GM23338 (cell line): ENCODE measurements at regions not wholly inside any gene's neighbourhood (a gene's known extent, or its start where the extent isn't known, plus 50 kb on each side); places are given as distances from the start of the nearest gene placed in this dataset.
A peak's percentile ranks its signal among the peaks of the same experiment; 100 is the strongest.

ENCODE experiments used
- ATAC-seq: fragments of 200-7000 bp; cut with Tn5 transposase; 3 replicates; pipeline ENCODE4 v1.9.1; 2020
- DNase-seq: peaks from one replicate; pipeline ENCODE4 v3.0.0-alpha.2; 2015; ENCODE audit warnings: low spot score
- H2AFZ ChIP-seq: fragments of 200-600 bp; sonication (generic); 2 replicates; pipeline ENCODE4 v1.8.0; 2016; ENCODE audit warnings: antibody characterized with exemption, mild to moderate bottlenecking, moderate library complexity
- H3F3A ChIP-seq: fragments of 200-600 bp; sonication (generic); replicated peaks from 2 replicates; pipeline ENCODE4 v1.8.0; 2017; ENCODE audit warnings: antibody characterized with exemption, mixed run types, low read depth
- H3K27ac ChIP-seq: fragments of 200-600 bp; sonication (generic); 2 replicates; pipeline ENCODE4 v1.6.1; 2016; ENCODE audit warnings: low read depth
- H3K27me3 ChIP-seq: fragments of 200-600 bp; sonication (generic); 2 replicates; pipeline ENCODE4 v1.8.0; 2016; ENCODE audit warnings: mild to moderate bottlenecking, mixed run types, moderate library complexity; ENCODE audit not compliant: insufficient read depth
- H3K36me3 ChIP-seq: fragments of 200-600 bp; sonication (generic); 2 replicates; pipeline ENCODE4 v1.8.0; 2016; ENCODE audit warnings: mild to moderate bottlenecking; ENCODE audit not compliant: insufficient read depth
- H3K4me1 ChIP-seq: fragments of 200-600 bp; sonication (generic); 2 replicates; pipeline ENCODE4 v1.8.0; 2016; ENCODE audit warnings: mild to moderate bottlenecking, moderate library complexity; ENCODE audit not compliant: insufficient read depth
- H3K4me2 ChIP-seq: fragments of 200-600 bp; sonication (generic); 2 replicates; pipeline ENCODE4 v1.7.1; 2017; ENCODE audit warnings: mixed run types
- H3K4me3 ChIP-seq: fragments of 200-600 bp; sonication (generic); 2 replicates; pipeline ENCODE4 v1.6.1; 2016; ENCODE audit warnings: mixed run types
- H3K79me2 ChIP-seq: fragments of 200-600 bp; sonication (generic); replicated peaks from 2 replicates; pipeline ENCODE4 v1.8.0; 2017; ENCODE audit warnings: mild to moderate bottlenecking; ENCODE audit not compliant: insufficient read depth
- H3K9me2 ChIP-seq: fragments of 200-600 bp; sonication (generic); 2 replicates; pipeline ENCODE4 v1.8.0; 2017; ENCODE audit not compliant: insufficient read depth
- H4K20me1 ChIP-seq: fragments of 200-600 bp; sonication (generic); replicated peaks from 2 replicates; pipeline ENCODE4 v1.8.0; 2017; ENCODE audit warnings: mild to moderate bottlenecking; ENCODE audit not compliant: insufficient read depth
- H3K27ac Mint-ChIP-seq: 2 replicates; pipeline ENCODE4 v1.8.0; 2020; ENCODE audit warnings: inconsistent platforms, mild to moderate bottlenecking, moderate library complexity, mixed read lengths
- H3K27me3 Mint-ChIP-seq: 3 replicates; pipeline ENCODE4 v1.8.0; 2022; ENCODE audit warnings: low read depth, mild to moderate bottlenecking, moderate library complexity, mixed read lengths, inconsistent platforms; ENCODE audit not compliant: insufficient read depth, poor library complexity
- H3K36me3 Mint-ChIP-seq: 3 replicates; pipeline ENCODE4 v1.8.0; 2021; ENCODE audit warnings: low read depth, mild to moderate bottlenecking, inconsistent platforms, moderate library complexity, mixed read lengths
- H3K4me1 Mint-ChIP-seq: 3 replicates; pipeline ENCODE4 v1.8.0; 2020; ENCODE audit warnings: mild to moderate bottlenecking, inconsistent platforms, mixed read lengths
- H3K4me3 Mint-ChIP-seq: 3 replicates; pipeline ENCODE4 v1.8.0; 2021; ENCODE audit warnings: moderate library complexity, mild to moderate bottlenecking, inconsistent platforms, mixed read lengths
- H3K9me3 Mint-ChIP-seq: 3 replicates; pipeline ENCODE4 v1.8.0; 2020; ENCODE audit warnings: moderate library complexity, mild to moderate bottlenecking, inconsistent platforms, mixed read lengths
- CREB1 ChIP-seq: fragments of 250-450 bp; sonication (Bioruptor Pico); IDR thresholded peaks from 2 replicates; pipeline ENCODE4 v1.5.0; 2020; ENCODE audit warnings: low read depth, mild to moderate bottlenecking, moderate library complexity
- CTCF ChIP-seq, 2 experiments: fragments of 200-600 bp in 1 of 2; sonication (generic) in 1 of 2; conservative IDR thresholded peaks; 2 replicates each; pipeline versions ENCODE4 v1.5.1 to v1.6.1; 2016 to 2017; ENCODE audit warnings: antibody characterized with exemption in 2 of 2, low read depth in 2 of 2, mild to moderate bottlenecking in 2 of 2, moderate library complexity in 1 of 2
- ETS1 ChIP-seq: IDR thresholded peaks from 2 replicates; pipeline ENCODE4 v1.6.1; 2016; ENCODE audit warnings: antibody characterized with exemption
- EZH2 ChIP-seq: fragments of 200-600 bp; sonication (generic); IDR thresholded peaks from one replicate; pipeline ENCODE4 v1.8.0; 2017; ENCODE audit warnings: antibody characterized with exemption, mild to moderate bottlenecking, low read depth; ENCODE audit not compliant: unreplicated experiment
- EZH2phosphoT487 ChIP-seq: fragments of 200-600 bp; sonication (generic); IDR thresholded peaks from one replicate; pipeline ENCODE4 v1.8.1; 2018; ENCODE audit warnings: antibody characterized with exemption; ENCODE audit not compliant: unreplicated experiment
- JUNB ChIP-seq: IDR thresholded peaks from one replicate; pipeline ENCODE4 v1.6.1; 2016; ENCODE audit warnings: antibody characterized with exemption; ENCODE audit not compliant: unreplicated experiment
- NANOG ChIP-seq: IDR thresholded peaks from 2 replicates; pipeline ENCODE4 v1.6.1; 2016; ENCODE audit warnings: antibody characterized with exemption, borderline replicate concordance
- POLR2AphosphoS5 ChIP-seq: IDR thresholded peaks from 2 replicates; pipeline ENCODE4 v1.6.1; 2016; ENCODE audit warnings: antibody characterized with exemption, low read depth
- STAT1 ChIP-seq: IDR thresholded peaks from one replicate; pipeline ENCODE4 v1.6.1; 2016; ENCODE audit warnings: antibody characterized with exemption; ENCODE audit not compliant: unreplicated experiment
- ZNF114 ChIP-seq: fragments of 250-450 bp; sonication (Bioruptor Pico); IDR thresholded peaks from 2 replicates; pipeline ENCODE4 v1.5.0; 2020; ENCODE audit warnings: mild to moderate bottlenecking, moderate library complexity
- ZNF331 ChIP-seq: fragments of 250-450 bp; sonication (Bioruptor Pico); IDR thresholded peaks from 2 replicates; pipeline ENCODE4 v1.5.0; 2020; ENCODE audit warnings: low read depth, mild to moderate bottlenecking, moderate library complexity
- ZNF462 ChIP-seq: fragments of 250-450 bp; sonication (Bioruptor Pico); IDR thresholded peaks from 2 replicates; pipeline ENCODE4 v1.5.0; 2020; ENCODE audit warnings: mild to moderate bottlenecking, moderate library complexity

GRCh38 chr6:44721954-44722578 is 334.6 kb downstream of the CDC5L start:
- no peak for TF ChIP-seq ZNF331 (CRISPR knock-in tag)
- TF ChIP-seq CTCF (conservative IDR thresholded peaks at IDR 0.05; ENCODE audit: low read depth in 2 of 2), result no peak
- no peak for TF ChIP-seq STAT1
- H3K79me2 ChIP-seq, result no peaks in the 10 kb centered on the region

GRCh38 chr6:44722736-44723135 is 335.2 kb downstream of the CDC5L start:
- no peaks in the 10 kb centered on the region for H3K79me2 ChIP-seq
- no peak overlapping the region for H3K27ac ChIP-seq
- H3F3A ChIP-seq, result no peaks in the 10 kb centered on the region
- DNase-seq, result no peak
- H3K36me3 ChIP-seq, result no peaks in the 10 kb centered on the region
- H3K9me3 Mint-ChIP-seq, result no peaks in the 10 kb centered on the region
- H2AFZ ChIP-seq, result peak overlapping the region; percentile 63
- H3K27me3 ChIP-seq, result no peaks in the 10 kb centered on the region
- no peak for ATAC-seq
- no peak overlapping the region for H3K4me3 ChIP-seq
- H3K4me1 ChIP-seq, result no peaks in the 10 kb centered on the region; the same call in 1 of the 2 replicates
- H3K4me2 ChIP-seq, result no peak overlapping the region
- H3K4me1 Mint-ChIP-seq, result peaks cover 9% of the 10 kb centered on the region; the same call in 2 of the 3 replicates
- no peaks in the 10 kb centered on the region for H3K36me3 Mint-ChIP-seq
- H3K27me3 Mint-ChIP-seq, result peaks cover 10% of the 10 kb centered on the region
- H4K20me1 ChIP-seq, result no peaks in the 10 kb centered on the region
- no peak overlapping the region for H3K27ac Mint-ChIP-seq
- H3K9me2 ChIP-seq, result no peaks in the 10 kb centered on the region
- no peak overlapping the region for H3K4me3 Mint-ChIP-seq
- TF ChIP-seq NANOG, result no peak
- no peak for TF ChIP-seq JUNB
- no peak for TF ChIP-seq ETS1
- no peak for TF ChIP-seq POLR2AphosphoS5
- TF ChIP-seq ZNF331 (CRISPR knock-in tag), result no peak
- no peak for TF ChIP-seq ZNF462 (CRISPR knock-in tag)
- TF ChIP-seq CREB1, result no peak
- no peak for TF ChIP-seq EZH2
- no peak for TF ChIP-seq ZNF114 (CRISPR knock-in tag)
- TF ChIP-seq STAT1, result no peak
- no peak for TF ChIP-seq EZH2phosphoT487

More at GRCh38 chr6:44721954-44722578, 334.6 kb downstream of the CDC5L start:
- Histone ChIP-seq H3K27ac (no peak overlapping the region), H3K4me3 (no peak overlapping the region), H4K20me1 (no peaks in the 10 kb centered on the region), H3F3A (no peaks in the 10 kb centered on the region), H3K27me3 (no peaks in the 10 kb centered on the region), H2AFZ (peak overlapping the region; percentile 63), H3K36me3 (no peaks in the 10 kb centered on the region), H3K9me2 (no peaks in the 10 kb centered on the region), H3K4me2 (no peak overlapping the region), H3K4me1 (no peaks in the 10 kb centered on the region; the same call in 1 of the 2 replicates)
- Mint-ChIP-seq H3K36me3 (no peaks in the 10 kb centered on the region), H3K27me3 (peaks cover 4% of the 10 kb centered on the region), H3K4me1 (peaks cover 9% of the 10 kb centered on the region; the same call in 2 of the 3 replicates), H3K4me3 (no peak overlapping the region), H3K9me3 (no peaks in the 10 kb centered on the region), H3K27ac (no peak overlapping the region)
- no peak for DNase-seq
- ATAC-seq, result no peak
